LNCAP (cell line): ENCODE measurements at regions not wholly inside any gene's neighbourhood (a gene's known extent, or its start where the extent isn't known, plus 50 kb on each side); places are given as distances from the start of the nearest gene placed in this dataset.

Source experiments
- CTCF ChIP-seq: fragments of 450-650 bp; IDR thresholded peaks from 2 replicates; pipeline ENCODE4 v1.5.1; 2017; ENCODE audit warnings: mild to moderate bottlenecking

GRCh38 chr9:99663297-99663696, 158.4 kb upstream of the NR4A3 start:
- no peak for TF ChIP-seq CTCF

DNA sequence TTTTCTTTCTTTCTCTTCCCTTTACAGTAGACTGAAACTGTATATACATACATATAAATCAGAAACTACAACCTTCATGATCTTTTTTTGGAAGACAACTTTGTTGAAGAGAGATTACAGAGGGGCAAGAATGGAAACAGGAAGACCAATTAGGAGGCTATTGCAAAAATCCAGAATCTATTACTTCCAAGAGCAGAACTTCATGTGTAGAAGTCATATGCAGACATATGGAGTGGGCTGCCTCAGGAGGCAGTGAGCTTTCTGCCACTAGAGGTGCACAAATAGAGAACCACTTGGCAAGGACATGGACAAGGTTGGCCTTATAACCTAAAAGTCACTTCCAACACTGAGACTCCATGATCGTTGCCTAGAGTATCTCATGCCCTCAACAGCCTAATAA, 157.8 kb upstream of the NR4A3 start:
- TF ChIP-seq CTCF = no peak

- no peak for TF ChIP-seq CTCF
These were observed 155.1 kb upstream of the NR4A3 start for GRCh38 chr9:99666571-99666970.

GRCh38 chr9:99677281-99677680, 144.4 kb upstream of the NR4A3 start:
- TF ChIP-seq CTCF = no peak

DNA sequence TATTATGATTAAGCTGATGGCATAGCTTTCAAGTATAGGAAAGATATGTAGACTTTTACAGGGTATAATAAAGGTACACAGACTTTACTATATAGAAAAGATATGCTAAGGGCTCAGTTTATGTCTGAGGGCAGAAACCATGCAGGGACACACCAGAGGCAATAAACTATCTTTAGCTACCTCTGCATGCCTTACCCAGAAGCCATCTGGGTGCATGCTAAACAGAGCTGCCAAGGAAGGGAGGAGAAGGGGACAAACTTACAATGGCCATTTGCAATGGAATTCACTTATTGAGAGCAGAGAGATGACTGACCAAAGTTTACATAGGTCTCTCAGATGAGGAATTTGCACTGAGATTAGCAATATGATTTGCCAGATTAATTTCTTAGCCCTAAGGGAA, 143.1 kb upstream of the NR4A3 start:
- no peak for TF ChIP-seq CTCF

- no peak for TF ChIP-seq CTCF
These were observed 141.5 kb upstream of the NR4A3 start for GRCh38 chr9:99680191-99680590.

DNA sequence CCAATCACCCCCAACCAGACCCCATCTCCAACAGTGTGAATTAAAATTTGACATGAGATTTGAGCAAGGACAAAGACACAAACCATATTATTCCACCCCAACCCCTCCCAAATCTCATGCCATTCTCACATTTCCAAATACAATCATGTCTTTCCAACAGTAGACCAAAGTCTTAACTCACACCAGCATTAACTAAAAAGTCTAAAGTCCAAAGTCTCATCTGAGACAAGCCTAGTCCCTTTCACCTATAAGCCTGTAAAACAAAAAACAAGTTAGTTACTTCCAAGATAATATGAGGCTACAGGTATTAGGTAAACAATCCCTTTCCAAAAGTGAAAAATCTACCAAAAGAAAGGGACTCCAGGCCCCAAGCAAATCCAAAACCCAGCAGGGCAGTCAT, 140.6 kb upstream of the NR4A3 start:
- no peak for TF ChIP-seq CTCF

DNA sequence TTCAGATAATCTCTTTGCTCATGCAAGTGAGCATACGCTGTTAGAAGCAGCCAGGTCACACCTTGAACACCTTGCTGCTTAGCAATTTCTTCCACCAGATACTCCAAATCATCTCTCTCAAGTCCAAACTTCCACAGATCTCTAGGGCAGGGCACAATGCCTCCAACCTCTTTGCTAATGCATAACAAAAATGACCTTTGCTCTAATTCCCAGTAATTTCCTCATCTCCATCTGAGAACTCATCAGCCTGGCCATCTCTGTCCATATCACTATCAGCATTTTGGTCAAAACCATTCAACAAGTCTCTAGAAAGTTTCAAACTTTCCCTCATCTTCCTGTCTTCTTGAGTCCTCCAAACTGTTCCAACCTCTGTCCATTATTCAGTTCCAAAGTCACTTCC, 139.3 kb upstream of the NR4A3 start:
- no peak for TF ChIP-seq CTCF
